HG03039 (cell line): ENCODE measurements at regions not wholly inside any gene's neighbourhood (a gene's known extent, or its start where the extent isn't known, plus 50 kb on each side); places are given as distances from the start of the nearest gene placed in this dataset.
"Not testable (repeated sequence)": the region's sequence is repeated elsewhere in the genome, so short reads cannot be mapped to it uniquely, and the experiment has no call there.

ENCODE experiments used
- ATAC-seq: cut with Tn5 transposase; IDR thresholded peaks from one replicate; pipeline ENCODE4 v1.9.1; 2021; ENCODE audit warnings: mild to moderate bottlenecking, moderate library complexity; ENCODE audit not compliant: unreplicated experiment

GRCh38 chr5:136924490-136924889 lies 559.1 kb upstream of the TRPC7 start:
- ATAC-seq = no peak

DNA sequence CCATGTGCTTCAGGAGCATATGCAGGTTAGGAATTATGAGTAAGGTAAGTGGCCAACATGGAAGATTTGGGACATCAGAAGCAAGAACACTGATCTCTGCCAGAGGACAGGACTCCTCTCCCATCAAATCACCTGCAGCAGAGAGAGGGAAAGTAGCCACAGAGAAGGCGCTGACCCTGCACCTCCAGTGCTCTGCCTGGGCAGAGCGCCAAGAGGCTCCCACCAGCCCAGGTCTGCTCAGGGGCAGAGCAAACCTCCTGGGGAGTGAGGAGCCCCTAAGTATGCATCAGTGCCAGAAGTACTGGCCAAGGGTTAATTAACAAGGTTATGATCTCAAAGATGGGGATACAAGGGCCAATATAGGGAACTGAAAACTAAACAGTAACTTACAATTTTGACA lies 545.3 kb upstream of the TRPC7 start:
- ATAC-seq = no peak

DNA sequence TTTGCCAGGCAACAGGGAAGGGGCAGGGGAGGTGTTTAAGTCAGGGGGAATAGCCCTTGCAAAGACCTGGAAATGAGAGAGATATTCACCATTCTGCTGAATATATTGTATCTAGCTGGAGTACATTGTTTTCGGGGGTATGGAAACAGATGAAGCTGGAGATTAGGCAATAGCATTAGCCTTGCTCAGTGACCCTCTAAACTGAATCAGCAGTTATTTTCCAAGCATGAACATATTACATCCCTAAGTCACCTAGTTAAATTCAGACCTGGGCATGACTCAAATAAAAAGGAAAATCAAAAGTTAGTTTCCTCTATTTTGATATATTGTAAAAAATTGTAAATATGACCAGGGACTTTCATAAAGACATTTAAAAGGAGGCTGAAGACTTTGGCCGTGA lies 544.6 kb upstream of the TRPC7 start:
- no peak for ATAC-seq

GRCh38 chr5:136907371-136907770 lies 542.0 kb upstream of the TRPC7 start:
- ATAC-seq = no peak

- ATAC-seq = no peak
Observed at GRCh38 chr5:136906545-136906944, 541.2 kb upstream of the TRPC7 start.

GRCh38 chr5:136905571-136905970 lies 540.2 kb upstream of the TRPC7 start:
- ATAC-seq = no peak

- no peak for ATAC-seq
Observed at GRCh38 chr5:136894070-136894469, 528.7 kb upstream of the TRPC7 start.

- no peak for ATAC-seq
Observed at GRCh38 chr5:136892000-136892399, 526.7 kb upstream of the TRPC7 start.

DNA sequence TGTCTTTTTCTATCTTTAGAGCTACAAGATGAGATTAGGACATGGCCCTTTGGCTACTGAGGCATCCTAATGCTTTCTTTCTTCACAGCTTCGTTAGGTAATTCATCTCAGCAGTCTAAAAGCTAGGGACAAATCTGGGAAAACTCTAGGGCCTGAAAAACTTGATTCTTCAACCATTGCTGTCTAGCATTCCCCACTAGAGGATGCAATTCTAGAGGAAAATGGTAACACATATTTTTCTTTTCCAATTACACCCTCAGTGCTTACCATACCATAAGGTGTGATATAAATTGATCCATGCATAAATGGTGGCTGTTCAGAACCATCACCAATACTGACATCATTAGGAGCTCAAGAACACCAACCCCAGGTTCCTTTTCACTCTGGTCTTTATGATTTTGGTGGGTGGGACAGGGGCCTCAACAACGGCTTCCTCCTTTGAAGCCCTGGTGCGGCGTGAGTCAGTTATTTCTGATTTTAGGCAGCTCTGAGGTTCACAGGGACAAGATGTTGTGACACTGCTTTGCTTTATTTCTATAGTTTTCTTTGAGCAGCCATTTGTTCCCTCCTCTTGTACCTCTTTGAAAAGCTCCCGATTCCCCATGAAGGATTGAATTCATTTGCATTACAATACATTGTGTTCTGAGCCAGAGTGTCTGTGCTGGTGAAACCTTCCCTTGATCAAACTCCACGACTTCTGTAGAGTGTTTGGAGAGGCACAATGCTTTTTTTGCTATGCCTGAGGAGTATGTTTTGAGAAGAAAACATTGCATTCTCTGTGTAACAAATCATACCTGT lies 526.0 kb upstream of the TRPC7 start:
- ATAC-seq = no peak

DNA sequence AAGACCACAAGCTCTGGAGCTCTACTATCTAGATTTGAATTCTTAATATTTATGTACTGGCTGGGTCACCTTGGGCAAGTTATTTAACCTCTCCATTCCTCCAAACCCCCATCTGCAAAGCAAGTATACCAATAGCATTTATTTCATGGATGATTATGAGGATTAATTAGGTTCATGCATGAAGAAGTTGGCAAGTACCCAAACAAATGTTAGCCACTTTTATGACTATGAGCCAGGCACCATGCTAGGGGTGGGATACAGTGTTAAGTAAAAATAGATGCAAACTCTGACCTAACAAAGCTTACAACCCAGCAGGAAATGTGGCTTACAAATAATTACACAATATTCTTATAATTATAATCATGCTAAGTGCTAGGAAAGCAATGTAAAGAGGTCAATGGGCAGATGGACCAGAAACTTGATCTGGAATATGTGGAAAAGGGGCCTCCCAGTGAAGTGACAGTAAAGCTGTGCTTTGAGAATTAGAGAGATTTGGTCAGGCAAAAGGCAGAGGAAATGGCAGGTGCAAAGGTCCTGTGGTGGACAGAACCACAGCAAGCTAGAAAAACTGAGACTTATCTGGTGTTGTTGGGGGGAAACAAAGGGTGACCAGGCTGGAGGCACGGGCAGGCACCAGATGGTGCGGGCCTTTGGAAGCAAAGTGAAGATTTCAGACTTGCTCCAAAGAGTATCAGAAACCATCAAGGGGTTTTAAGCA lies 525.2 kb upstream of the TRPC7 start:
- ATAC-seq = no peak

DNA sequence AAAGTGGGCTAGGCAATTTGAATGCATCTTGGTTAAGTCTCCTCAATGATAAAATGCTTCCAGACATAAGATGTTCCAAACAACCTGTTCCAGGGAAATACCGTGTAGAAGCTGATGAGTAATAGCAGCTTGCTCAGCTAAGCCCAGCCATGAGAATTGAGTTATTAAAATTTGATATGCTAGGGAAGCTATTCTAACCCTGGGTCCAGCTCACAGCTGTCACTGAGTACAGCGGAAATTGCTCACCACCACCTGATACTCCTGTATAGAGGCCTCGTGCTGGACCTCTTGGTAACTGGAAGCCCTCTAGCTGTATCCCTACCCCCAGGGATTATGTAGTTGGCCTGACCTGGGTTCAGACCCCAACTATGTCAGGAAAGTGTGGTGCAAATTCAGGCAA lies 521.3 kb upstream of the TRPC7 start:
- no peak for ATAC-seq

- no peak for ATAC-seq
Observed at GRCh38 chr5:136864960-136865359, 499.6 kb upstream of the TRPC7 start.

GRCh38 chr5:136856648-136857047 lies 491.3 kb upstream of the TRPC7 start:
- no peak for ATAC-seq

DNA sequence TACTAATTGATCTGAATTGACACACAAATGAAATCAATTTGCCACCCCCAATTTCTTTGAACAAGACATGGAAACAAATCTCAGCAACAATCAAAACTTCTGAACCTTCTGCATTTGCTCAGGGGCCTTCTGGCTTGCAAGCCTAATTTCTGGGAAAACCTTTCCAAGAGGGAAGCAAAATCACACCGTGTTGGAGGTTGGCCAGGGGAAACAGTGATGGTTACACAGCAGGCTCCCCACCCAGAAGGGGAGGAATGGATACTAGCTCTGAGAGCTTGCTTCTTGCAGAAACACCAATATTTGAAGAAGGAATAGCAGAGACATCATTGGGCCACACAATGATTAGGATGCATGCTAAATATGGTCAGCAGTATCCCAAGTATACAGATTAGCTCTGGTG lies 488.6 kb upstream of the TRPC7 start:
- ATAC-seq = no peak

DNA sequence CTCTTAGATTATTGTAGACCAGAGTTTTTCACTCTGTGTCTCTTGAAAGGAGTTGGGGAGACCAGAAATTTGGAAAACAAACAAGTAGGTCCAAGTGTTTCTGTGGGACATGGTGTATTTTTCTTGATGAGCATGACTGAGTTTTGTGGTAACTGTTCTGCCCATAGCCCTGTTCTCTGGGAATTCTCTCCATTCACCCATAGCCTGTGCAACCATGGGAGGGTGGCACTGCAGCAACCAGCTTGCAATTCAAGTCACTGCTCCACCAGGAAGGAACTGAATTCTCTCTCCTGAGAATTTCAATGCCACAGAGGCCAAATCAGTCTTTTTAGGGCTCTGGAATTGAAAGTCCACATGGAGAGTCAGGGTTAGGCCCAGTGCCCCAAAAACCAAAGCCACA lies 475.3 kb upstream of the TRPC7 start:
- ATAC-seq = no peak

GRCh38 chr5:136836093-136836492 lies 470.7 kb upstream of the TRPC7 start:
- ATAC-seq = no peak

GRCh38 chr5:136820848-136821247 lies 455.5 kb upstream of the TRPC7 start:
- no peak for ATAC-seq

DNA sequence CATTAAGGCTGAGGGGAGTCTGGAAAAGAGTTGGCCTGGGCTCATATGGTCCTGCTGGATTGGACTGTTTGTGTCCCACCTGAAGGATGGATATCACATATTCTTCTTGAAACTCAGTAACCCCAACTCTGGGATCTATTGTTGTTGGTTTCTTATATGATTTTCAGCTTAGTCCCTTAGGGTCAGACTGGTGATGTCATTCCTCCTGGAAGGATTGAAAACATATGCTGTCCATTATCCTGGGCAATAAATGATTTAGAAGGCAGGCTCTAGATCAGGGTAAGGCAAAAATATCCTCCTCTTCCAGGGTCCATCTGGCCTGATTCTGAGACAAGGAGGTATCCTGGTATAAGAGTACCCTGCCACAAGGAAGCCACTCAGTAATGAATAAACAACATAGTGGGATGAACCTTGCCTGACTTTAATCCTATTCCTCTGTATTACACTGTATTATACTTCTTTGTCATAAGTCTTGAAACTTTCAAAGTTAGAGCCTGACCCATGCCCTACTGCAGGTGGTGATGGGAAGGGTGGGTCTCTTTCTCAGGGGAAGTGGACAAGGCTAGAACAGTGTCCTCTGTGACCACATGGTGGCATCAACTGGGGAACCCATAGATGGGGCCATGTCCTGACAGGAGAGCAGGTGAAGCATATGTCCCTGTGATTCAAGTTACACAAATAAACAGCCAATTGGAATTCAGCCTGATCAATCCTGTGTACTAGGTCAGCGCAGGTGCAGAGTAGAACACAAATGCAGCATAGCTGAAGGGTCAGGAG lies 454.4 kb upstream of the TRPC7 start:
- ATAC-seq = no peak

DNA sequence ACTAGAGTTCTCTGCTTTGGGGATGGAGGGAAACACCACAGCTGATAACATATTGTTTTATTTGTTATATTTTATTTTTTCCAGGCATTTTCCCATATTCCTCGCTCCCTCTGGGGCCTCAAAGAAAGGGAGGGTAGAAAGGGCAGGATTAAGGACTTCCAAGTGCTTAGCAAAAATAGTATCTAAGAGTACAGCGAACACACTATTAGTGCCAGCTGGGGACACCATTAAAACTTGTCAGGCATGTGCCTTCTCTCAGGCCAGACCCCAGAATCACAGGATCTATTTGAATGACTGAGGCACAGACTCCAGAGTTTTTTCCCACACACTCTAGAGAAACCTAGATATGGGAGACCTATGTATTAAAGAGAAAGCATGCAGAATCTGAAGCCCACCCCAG lies 451.0 kb upstream of the TRPC7 start:
- ATAC-seq = no peak

DNA sequence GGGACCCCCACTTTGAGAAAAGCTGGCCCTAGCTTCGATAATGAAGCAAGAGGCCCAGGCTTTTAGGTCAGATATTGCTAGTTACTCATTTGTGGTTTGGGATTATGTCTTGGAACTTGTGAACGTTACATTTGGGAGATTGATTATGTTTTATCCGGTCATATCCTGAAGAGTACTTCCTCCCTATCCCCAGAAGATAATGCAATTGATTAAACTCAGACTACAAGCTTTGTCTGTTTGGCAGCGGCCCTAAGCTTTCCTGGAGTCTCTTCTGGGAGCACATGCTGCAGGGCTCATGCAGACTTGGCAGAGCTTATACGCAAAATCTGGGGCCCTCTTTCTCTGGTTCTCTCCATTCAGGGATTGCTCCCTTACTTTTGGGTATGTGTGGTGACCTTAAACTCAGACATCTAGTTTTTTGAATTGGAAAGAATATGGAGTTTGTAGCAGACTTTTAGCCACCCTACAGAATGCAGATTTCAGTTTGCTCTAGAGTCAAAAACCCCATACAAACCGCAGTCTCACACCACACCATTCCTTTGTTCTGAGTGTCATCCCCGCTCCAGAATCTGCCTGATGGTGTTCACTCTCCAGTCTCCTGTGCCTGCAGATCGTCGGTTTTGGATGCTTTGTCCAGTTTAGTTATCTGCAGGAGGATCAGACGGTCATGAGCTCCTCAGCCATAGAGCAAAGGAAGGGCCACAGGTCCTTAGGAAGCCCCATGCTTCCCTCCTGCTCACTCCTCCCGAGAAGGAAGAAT lies 449.5 kb upstream of the TRPC7 start:
- ATAC-seq = no peak

GRCh38 chr5:136812270-136812669 lies 446.9 kb upstream of the TRPC7 start:
- not testable (repeated sequence) for ATAC-seq
